HG02870 (cell line): ENCODE measurements at regions not wholly inside any gene's neighbourhood (a gene's known extent, or its start where the extent isn't known, plus 50 kb on each side); places are given as distances from the start of the nearest gene placed in this dataset.
"Not testable (repeated sequence)": the region's sequence is repeated elsewhere in the genome, so short reads cannot be mapped to it uniquely, and the experiment has no call there.

Experiments used
- ATAC-seq: cut with Tn5 transposase; IDR thresholded peaks from one replicate; pipeline ENCODE4 v1.9.1; 2021; ENCODE audit warnings: mild to moderate bottlenecking, moderate library complexity; ENCODE audit not compliant: unreplicated experiment

GRCh38 chr13:103516015-103516795 lies 450.0 kb upstream of the SLC10A2 start:
- no peak for ATAC-seq

GRCh38 chr13:103515410-103515809 lies 449.2 kb upstream of the SLC10A2 start:
- no peak for ATAC-seq

- no peak for ATAC-seq
Observed at GRCh38 chr13:103514619-103515018, 448.4 kb upstream of the SLC10A2 start.

- no peak for ATAC-seq
Observed at GRCh38 chr13:103514188-103514587, 448.0 kb upstream of the SLC10A2 start.

- no peak for ATAC-seq
Observed at GRCh38 chr13:103510007-103510535, 443.9 kb upstream of the SLC10A2 start.

GRCh38 chr13:103497404-103497803 lies 431.2 kb upstream of the SLC10A2 start:
- ATAC-seq: no peak

- no peak for ATAC-seq
Observed at GRCh38 chr13:103487841-103488240, 421.6 kb upstream of the SLC10A2 start.

- ATAC-seq: no peak
Observed at GRCh38 chr13:103473081-103473480, 406.9 kb upstream of the SLC10A2 start.

- ATAC-seq: no peak
Observed at GRCh38 chr13:103471896-103472295, 405.7 kb upstream of the SLC10A2 start.

GRCh38 chr13:103469771-103470170 lies 403.6 kb upstream of the SLC10A2 start:
- ATAC-seq: no peak

- ATAC-seq: no peak
Observed at GRCh38 chr13:103466761-103467160, 400.5 kb upstream of the SLC10A2 start.

GRCh38 chr13:103460246-103460645 lies 394.0 kb upstream of the SLC10A2 start:
- not testable (repeated sequence) for ATAC-seq

GRCh38 chr13:103457050-103457449 lies 390.8 kb upstream of the SLC10A2 start:
- not testable (repeated sequence) for ATAC-seq

GRCh38 chr13:103451656-103452055 lies 385.4 kb upstream of the SLC10A2 start:
- ATAC-seq: no peak

- ATAC-seq: no peak
Observed at GRCh38 chr13:103443604-103444003, 377.4 kb upstream of the SLC10A2 start.

- no peak for ATAC-seq
Observed at GRCh38 chr13:103437651-103438050, 371.4 kb upstream of the SLC10A2 start.

- ATAC-seq: no peak
Observed at GRCh38 chr13:103436057-103436654, 369.9 kb upstream of the SLC10A2 start.

GRCh38 chr13:103431856-103432255 lies 365.6 kb upstream of the SLC10A2 start:
- ATAC-seq: no peak

- no peak for ATAC-seq
Observed at GRCh38 chr13:103430368-103430767, 364.2 kb upstream of the SLC10A2 start.

- ATAC-seq: no peak
Observed at GRCh38 chr13:103410002-103410401, 343.8 kb upstream of the SLC10A2 start.

- ATAC-seq: no peak
Observed at GRCh38 chr13:103406967-103407366, 340.8 kb upstream of the SLC10A2 start.

- ATAC-seq: no peak
Observed at GRCh38 chr13:103405297-103405696, 339.1 kb upstream of the SLC10A2 start.
